GM12891 (cell line): ENCODE measurements at regions not wholly inside any gene's neighbourhood (a gene's known extent, or its start where the extent isn't known, plus 50 kb on each side); places are given as distances from the start of the nearest gene placed in this dataset.

ENCODE experiments used
- DNase-seq: peaks from one replicate; pipeline ENCODE4 v3.0.0; 2011; ENCODE audit warnings: low spot score; ENCODE audit not compliant: insufficient read length
- FAIRE-seq: peaks from 2 replicates; lab custom pipeline; 2011; peaks lifted over from hg19 to GRCh38; lab: Jason Lieb, UNC
- PAX5 ChIP-seq: IDR thresholded peaks from 2 replicates; pipeline ENCODE4 v1.6.1; 2011; ENCODE audit warnings: low read length, moderate library complexity, mild to moderate bottlenecking; ENCODE audit not compliant: insufficient read depth, severe bottlenecking
- POLR2A ChIP-seq: IDR thresholded peaks from 2 replicates; pipeline ENCODE4 v1.6.1; 2011; ENCODE audit warnings: low read depth, low read length, control low read depth
- POLR2AphosphoS5 ChIP-seq: IDR thresholded peaks from 2 replicates; pipeline ENCODE4 v1.6.1; 2011; ENCODE audit warnings: low read depth, low read length, control low read depth
- POU2F2 ChIP-seq: IDR thresholded peaks from 2 replicates; pipeline ENCODE4 v1.6.1; 2011; ENCODE audit warnings: low read depth, mild to moderate bottlenecking, control low read depth, low read length, moderate library complexity
- SPI1 ChIP-seq: IDR thresholded peaks from 2 replicates; pipeline ENCODE4 v1.6.1; 2011; ENCODE audit warnings: low read depth, low read length, control low read depth
- TAF1 ChIP-seq: IDR thresholded peaks from 2 replicates; pipeline ENCODE4 v1.6.1; 2011; ENCODE audit warnings: low read depth, low read length, control low read depth

DNA sequence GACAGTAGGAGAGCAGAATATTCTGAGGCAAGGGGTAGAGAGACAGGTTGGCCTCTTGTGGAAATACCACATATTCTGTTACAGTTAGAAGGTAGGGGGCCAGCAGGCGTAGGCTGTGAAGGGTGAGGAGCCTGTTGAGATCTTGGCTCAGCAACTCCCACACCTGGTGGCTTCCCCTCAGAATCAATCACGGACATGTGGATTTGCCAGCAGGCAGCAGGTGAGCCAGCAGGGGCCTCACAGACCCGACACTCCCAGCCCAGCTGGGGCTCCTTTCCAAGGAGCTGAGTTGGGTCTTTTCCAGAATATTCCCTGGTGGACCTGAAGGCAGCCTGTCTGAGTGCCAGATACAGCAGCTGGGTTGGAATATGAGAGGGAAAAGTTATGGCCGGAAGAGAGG lies 150.0 kb upstream of the CRY1 start:
- no peak for FAIRE-seq
- DNase-seq = no peak
- TF ChIP-seq SPI1 (no peak), POLR2A (no peak), POU2F2 (no peak), POLR2AphosphoS5 (no peak), TAF1 (no peak), PAX5 (no peak)

DNA sequence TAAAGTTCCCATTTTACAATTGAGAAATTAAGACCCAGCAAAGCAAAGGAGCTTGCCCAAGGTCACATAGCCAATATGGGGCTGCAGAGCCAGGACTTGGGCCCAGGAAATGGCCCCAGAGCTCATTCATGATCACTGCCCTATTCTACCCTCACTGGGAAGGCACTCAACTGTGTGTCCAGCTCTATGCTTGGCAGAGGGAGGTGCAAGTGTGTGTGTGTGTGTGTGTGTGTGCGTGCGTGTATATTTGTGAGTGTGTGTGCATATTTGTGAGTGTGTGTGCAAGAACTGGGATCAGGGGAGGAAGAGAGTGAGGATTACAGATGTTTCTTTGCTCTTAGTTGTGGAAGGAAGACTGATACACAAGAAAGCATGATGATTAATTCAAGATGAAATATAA lies 151.2 kb upstream of the CRY1 start:
- DNase-seq (no peak), FAIRE-seq (no peak)
- TF ChIP-seq POLR2A = no peak
- no peak for TF ChIP-seq TAF1
- TF ChIP-seq PAX5 = no peak
- no peak for TF ChIP-seq SPI1
- no peak for TF ChIP-seq POU2F2
- no peak for TF ChIP-seq POLR2AphosphoS5

DNA sequence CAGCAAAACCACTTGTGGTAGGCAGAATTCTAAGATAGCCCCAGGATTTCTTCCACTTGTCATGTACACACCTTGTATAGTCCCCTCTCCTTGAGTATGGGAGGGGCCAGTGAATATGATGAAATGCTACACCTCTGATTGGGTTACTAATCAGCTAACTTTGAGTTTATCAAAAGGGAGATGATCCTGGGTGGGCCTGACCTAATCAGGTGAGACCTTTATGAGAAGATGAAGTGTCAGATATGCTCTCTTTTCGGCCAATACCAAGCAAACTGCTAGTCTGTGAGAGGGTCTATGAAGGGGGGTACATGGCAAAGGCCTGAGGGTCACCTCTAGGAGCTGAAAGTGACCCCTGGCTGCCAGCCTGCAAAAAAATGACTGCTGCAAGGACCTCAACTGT lies 154.3 kb upstream of the CRY1 start:
- DNase-seq = no peak
- no peak for FAIRE-seq
- TF ChIP-seq POLR2AphosphoS5 (no peak), POLR2A (no peak), TAF1 (no peak), PAX5 (no peak), POU2F2 (no peak), SPI1 (no peak)

DNA sequence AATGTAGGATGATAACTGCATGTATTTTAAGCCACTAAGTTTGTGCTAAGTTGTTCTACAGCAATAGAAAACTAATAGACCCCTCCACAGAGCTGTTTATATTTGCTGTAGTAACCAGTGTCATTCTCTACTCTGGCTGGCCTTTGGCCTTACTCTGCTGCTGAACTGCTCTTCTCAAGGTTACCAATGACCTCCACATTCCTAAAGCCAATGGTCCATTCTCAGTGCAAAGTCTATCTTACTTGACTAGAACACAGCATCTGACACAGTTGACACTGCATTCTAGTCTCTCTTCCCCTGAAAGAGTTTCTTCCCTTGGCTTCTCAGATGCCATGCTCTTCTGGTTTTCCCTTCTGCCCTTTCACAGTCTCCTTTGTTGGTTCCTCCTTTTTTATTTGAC lies 154.8 kb upstream of the CRY1 start:
- FAIRE-seq (no peak), DNase-seq (no peak)
- TF ChIP-seq SPI1 (no peak), TAF1 (no peak), POLR2AphosphoS5 (no peak), POU2F2 (no peak), POLR2A (no peak), PAX5 (no peak)

DNA sequence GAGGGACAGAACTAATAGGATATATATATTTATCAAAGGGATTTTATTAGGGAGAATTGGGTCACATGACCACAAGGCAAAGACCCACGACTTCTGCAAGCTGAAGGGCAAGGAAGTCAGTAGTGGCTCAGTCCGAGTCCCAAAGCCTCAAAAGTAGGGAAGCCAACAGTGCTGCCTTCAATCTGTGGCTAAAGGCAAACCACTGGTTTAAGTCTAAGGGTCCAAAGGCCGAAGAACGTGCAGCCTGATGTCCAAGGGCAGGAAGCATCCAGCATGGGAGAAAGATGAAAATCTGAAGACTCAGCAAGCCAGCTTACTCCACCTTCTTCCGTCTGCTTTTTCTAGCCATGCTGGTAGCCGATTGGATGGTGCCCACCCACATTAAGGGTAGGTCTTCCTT lies 157.9 kb upstream of the CRY1 start:
- no peak for FAIRE-seq
- DNase-seq = no peak
- TF ChIP-seq POLR2A = no peak
- TF ChIP-seq POU2F2 = no peak

DNA sequence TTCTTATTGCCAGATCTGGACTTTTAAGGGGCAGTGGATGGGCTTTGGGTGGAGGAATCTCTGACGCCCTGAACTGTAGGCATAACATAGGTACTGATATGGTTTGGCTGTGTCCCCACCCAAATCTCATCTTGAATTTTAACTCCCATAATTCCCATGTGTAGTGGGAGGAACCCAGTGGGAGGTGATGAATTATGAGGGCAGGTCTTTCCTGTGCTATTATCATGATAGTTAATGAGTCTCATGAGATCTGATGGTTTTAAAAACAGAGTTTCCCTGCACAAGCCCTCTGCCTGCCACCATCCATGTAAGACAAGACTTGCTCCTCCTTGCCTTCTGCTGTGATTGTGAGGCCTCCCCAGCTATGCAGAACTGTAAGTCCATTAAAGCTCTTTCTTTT lies 160.0 kb upstream of the CRY1 start:
- TF ChIP-seq PAX5 (no peak), POU2F2 (no peak), TAF1 (no peak), POLR2A (no peak), POLR2AphosphoS5 (no peak), SPI1 (no peak)
- FAIRE-seq (no peak), DNase-seq (no peak)

DNA sequence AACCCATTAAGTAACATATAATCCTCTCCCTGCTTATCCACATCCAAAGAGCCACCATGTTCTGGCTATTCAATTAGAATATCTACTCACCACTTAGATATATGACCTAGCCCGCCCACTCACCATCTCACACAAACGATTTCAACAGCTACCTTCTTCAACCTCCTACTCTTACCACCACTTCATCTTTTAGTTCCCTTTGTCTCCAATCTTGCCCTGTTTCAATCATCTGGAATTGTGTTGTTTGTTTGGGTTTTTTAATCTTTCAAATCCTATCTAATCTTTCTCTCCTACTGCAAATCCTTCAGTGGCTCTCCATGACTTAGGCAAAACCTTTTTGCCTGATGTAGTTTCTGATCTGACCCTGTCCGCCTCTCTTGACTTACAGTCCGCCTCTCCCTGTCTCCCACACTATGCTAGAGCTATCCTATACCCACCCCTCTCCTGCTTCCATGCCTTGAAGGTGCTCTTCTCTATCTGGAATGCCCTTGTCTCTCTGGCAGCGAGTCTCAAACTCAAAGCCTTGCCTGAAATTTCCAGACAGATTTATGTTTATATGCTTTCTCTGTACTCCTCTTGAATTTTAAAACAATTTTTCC lies 161.0 kb upstream of the CRY1 start:
- DNase-seq = no peak
- no peak for TF ChIP-seq PAX5
- TF ChIP-seq POU2F2 = no peak
- TF ChIP-seq POLR2A = no peak
- no peak for TF ChIP-seq POLR2AphosphoS5
- no peak for TF ChIP-seq SPI1
- no peak for TF ChIP-seq TAF1
- no peak for FAIRE-seq

DNA sequence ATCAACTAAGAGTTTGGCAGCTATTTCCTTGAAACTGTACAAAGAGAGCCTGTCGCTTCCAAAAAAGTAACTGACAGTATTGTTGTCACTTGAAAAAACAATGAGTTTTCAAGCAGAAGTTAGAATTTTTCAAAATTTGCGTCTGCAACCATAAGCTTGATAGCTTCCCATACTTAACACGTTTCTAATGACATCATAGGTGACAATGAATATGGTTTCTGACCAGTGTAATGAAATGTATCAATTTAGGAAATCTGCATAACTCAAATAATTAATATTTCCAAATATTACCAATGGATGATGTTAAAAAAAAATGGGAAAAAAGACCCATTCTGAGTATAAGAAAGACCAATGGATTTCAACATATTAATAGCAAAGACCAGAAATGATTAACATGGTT lies 165.4 kb upstream of the CRY1 start:
- DNase-seq (no peak), FAIRE-seq (no peak)
- no peak for TF ChIP-seq PAX5
- TF ChIP-seq POU2F2 = no peak
- no peak for TF ChIP-seq POLR2A
- no peak for TF ChIP-seq POLR2AphosphoS5
- TF ChIP-seq TAF1 = no peak
- no peak for TF ChIP-seq SPI1

DNA sequence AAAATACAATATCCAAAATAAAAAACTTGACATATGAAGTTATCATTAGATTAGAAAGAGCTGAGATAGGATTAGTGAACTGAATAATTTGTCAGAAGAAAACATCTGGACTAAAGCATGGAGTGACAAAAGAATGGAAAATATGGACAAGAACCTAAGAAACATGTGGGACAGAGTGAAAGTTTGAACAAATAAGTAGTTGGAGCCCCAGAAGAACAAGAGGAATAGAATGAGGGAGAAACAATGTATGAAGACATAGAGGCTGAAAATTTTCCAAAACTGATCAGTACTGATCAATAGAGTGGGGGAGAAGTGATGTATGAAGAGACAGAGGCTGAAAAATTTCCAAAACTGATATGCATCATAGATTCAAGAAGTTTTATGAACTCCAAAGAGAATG lies 170.6 kb upstream of the CRY1 start:
- no peak for FAIRE-seq
- no peak for DNase-seq
- TF ChIP-seq POU2F2 (no peak), POLR2A (no peak), TAF1 (no peak), SPI1 (no peak), POLR2AphosphoS5 (no peak), PAX5 (no peak)

DNA sequence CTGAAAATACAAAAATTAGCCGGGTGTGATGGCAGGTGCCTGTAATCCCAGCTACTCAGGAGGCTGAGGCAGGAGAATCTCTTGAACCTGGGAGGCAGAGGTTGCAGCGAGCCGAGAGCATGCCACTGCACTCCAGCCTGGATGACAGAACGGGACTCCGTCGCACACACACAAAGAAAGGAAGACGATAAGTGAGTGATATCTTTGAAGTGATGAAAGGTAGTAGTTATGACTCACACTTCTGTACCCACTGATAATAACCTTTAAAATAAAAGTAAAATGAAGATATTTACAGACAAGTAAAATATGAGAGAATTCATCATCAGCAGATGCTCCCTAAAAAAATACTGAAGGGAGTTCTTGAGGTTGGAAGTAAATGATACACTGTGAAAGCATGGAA lies 171.3 kb upstream of the CRY1 start:
- FAIRE-seq (no peak), DNase-seq (no peak)
- no peak for TF ChIP-seq POLR2A
- no peak for TF ChIP-seq PAX5

DNA sequence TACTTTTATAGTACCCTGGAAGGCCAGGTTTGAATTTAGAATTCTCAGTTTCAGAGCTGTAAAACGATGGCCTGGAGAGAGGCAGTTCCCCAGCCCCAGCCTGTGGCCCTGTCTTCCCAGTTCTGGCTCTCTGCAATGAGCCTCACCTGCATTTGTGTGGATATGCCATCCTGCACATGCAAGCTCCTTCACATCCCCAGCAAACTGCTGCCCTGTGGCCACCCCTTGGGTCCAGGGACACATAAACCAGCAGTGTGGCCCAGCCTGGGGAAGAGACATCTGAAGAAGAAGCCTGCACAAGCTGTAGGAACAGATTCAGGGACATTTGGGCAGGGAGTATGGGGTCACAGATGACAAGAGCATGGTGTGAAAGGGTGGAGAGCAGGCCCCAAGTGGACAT lies 174.3 kb upstream of the CRY1 start:
- FAIRE-seq (no peak), DNase-seq (no peak)
- TF ChIP-seq POLR2AphosphoS5 (no peak), SPI1 (no peak), PAX5 (no peak), POLR2A (no peak), TAF1 (no peak)
